ENCODE measurements at regions not wholly inside any gene's neighbourhood (a gene's known extent, or its start where the extent isn't known, plus 50 kb on each side); places are given as distances from the start of the nearest gene placed in this dataset.

- no peak overlapping the region for H3K4me3 ChIP-seq (ENCODE audit: low read depth, low read length)
- TF ChIP-seq CTCF (IDR thresholded peaks at IDR 0.05; ENCODE audit: borderline replicate concordance, insufficient read depth, low read depth, low read length): no peak
Measured at GRCh38 chr13:72346716-72347115, 380.7 kb downstream of the MZT1 start.

GRCh38 chr13:72342364-72342763 lies 385.1 kb downstream of the MZT1 start:
- no peak for TF ChIP-seq CTCF (IDR thresholded peaks at IDR 0.05; ENCODE audit: borderline replicate concordance, insufficient read depth, low read depth, low read length)
- no peak overlapping the region for H3K4me3 ChIP-seq (ENCODE audit: low read depth, low read length)

- H3K4me3 ChIP-seq (ENCODE audit: low read depth, low read length): no peak overlapping the region
- no peak for TF ChIP-seq CTCF (IDR thresholded peaks at IDR 0.05; ENCODE audit: borderline replicate concordance, insufficient read depth, low read depth, low read length)
Measured at GRCh38 chr13:72341904-72342303, 385.5 kb downstream of the MZT1 start.

GRCh38 chr13:72317346-72318109 lies 409.9 kb downstream of the MZT1 start:
- no peak for TF ChIP-seq CTCF (IDR thresholded peaks at IDR 0.05; ENCODE audit: borderline replicate concordance, insufficient read depth, low read depth, low read length)
- no peak overlapping the region for H3K4me3 ChIP-seq (ENCODE audit: low read depth, low read length)

GRCh38 chr13:72316716-72317115 lies 410.7 kb downstream of the MZT1 start:
- no peak overlapping the region for H3K4me3 ChIP-seq (ENCODE audit: low read depth, low read length)
- TF ChIP-seq CTCF (IDR thresholded peaks at IDR 0.05; ENCODE audit: borderline replicate concordance, insufficient read depth, low read depth, low read length): no peak

GRCh38 chr13:72315312-72315711 lies 412.1 kb downstream of the MZT1 start:
- H3K4me3 ChIP-seq (ENCODE audit: low read depth, low read length): no peak overlapping the region
- no peak for TF ChIP-seq CTCF (IDR thresholded peaks at IDR 0.05; ENCODE audit: borderline replicate concordance, insufficient read depth, low read depth, low read length)

- no peak for TF ChIP-seq CTCF (IDR thresholded peaks at IDR 0.05; ENCODE audit: borderline replicate concordance, insufficient read depth, low read depth, low read length)
- H3K4me3 ChIP-seq (ENCODE audit: low read depth, low read length): no peak overlapping the region
Measured at GRCh38 chr13:72314210-72314609, 413.2 kb downstream of the MZT1 start.

Measured in GM12875 (cell line).